HG03520 (cell line): ENCODE measurements at regions not wholly inside any gene's neighbourhood (a gene's known extent, or its start where the extent isn't known, plus 50 kb on each side); places are given as distances from the start of the nearest gene placed in this dataset.

Experiments
- ATAC-seq: cut with Tn5 transposase; IDR thresholded peaks from one replicate; pipeline ENCODE4 v1.9.1; 2021; ENCODE audit warnings: mild to moderate bottlenecking, moderate library complexity; ENCODE audit not compliant: unreplicated experiment

DNA sequence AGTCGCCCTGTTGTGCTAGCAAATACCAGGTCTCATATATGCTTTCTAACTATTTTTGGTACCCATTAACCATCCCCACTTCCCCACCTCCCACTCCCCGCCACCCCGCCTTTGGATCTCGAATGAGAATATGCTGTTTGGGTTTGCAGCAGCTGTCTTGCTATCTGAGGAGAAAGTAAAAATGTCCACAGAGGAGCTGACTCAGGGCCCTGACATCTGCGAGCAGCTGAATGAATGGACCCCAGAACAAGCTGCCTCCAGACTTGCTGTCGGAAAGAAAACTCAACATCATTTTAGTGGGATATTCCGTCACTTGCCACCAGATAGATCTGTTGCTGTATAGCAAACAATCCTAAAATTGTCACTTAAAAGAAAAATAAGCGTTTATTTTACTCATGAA, 103.7 kb downstream of the LINC00237 start:
- ATAC-seq = no peak

GRCh38 chr20:20993372-20993771, 112.8 kb downstream of the LINC00237 start:
- ATAC-seq = no peak

DNA sequence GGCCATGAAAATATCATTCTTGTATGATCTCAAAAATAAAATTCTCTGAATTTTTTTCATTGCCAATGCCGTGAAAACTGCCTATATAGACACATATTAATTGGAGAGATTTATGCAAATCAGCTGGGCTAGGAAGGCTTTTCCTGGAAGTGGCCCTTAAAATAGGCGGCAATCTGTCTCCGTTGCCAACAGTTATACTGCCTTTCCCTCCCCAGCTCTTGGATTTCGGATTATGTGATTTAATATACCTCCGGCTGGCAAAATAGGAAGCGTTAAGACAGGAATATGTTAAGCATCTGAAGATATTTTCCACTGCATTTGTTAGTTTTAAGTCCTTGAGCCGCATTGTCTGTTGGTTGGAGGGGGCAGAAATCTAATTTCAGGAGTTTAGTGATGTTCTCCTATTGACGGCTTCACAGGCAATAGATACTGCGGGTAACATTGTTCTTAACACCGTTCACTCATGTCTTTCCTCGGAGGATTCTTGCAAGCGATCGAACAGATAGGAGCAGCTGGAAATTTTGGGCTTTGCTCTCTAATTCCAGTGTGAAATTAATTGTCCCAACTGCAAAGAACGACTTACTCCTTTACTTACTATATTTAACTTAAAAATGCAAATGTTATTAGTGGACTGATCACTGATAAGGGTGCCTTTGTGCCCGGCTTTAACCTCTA, 113.3 kb downstream of the LINC00237 start:
- ATAC-seq = no peak

GRCh38 chr20:20992277-20992676, 113.9 kb downstream of the LINC00237 start:
- ATAC-seq = no peak

GRCh38 chr20:20989081-20989480, 117.1 kb downstream of the LINC00237 start:
- no peak for ATAC-seq

GRCh38 chr20:20979934-20980333, 126.2 kb downstream of the LINC00237 start:
- no peak for ATAC-seq

GRCh38 chr20:20977786-20978185, 128.4 kb downstream of the LINC00237 start:
- no peak for ATAC-seq

DNA sequence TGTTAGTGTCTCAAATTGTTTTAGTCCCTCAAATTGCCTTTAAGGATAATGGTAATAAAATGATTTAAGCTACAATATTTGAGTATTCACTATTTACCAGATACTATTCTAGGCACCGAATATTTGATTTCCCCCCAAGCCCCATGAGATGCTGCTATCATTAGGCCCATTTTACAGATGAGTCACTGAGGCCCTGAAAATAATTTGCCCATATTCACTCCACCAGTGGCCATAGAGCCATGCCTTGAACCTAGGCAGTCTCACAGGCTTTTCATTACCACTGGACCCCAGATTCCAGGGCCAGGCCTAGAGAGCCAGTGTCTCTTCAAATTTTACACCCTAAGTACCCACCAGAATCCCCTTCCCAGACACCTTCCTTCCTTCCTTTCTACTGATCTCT, 133.7 kb downstream of the LINC00237 start:
- ATAC-seq = no peak

GRCh38 chr20:20971810-20972209, 134.3 kb downstream of the LINC00237 start:
- no peak for ATAC-seq

DNA sequence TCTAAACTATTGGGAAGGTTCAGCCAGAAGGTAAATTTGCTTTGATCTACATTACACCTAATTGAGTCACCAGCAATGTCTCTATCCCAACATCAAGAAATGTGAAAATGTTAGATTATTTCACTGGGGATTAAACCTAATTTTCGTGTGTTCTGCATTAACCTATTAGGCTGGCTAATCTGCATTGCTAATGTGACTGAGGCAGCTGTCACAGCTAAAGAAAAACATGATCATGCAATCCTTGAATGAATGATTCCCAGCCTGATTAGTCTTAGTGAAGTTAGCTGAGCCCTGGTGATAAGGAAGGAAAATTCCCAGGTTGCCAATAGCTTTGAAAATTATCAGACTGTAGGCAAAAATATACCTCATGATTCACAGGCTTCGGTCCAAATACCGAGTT, 135.3 kb downstream of the LINC00237 start:
- ATAC-seq = no peak

DNA sequence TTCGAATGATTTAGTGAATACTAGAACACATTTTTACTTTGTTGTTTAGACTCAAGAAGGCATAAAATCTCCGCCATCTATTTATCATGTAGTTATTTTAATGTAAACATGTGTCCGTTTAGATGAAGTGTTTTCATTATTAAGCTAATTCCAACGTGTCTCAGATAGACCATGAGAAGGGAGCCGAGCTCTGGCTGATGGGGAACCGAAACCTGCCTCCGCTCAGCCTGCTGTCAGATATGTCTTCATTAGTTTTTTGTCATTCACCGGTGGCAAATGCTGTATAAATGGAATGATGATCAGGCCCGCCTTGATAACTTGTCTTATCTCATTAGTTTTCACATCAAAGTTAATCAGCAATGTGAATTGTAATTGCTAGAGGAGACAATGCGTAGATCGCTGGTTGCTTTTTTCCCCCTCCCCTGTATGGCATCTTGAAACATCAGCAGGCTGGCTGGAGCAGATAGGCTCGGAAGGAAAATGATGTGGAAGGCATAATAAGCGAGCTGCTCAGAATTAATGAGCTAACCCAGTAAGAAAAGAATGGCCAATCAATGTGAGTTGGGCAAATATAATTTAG, 136.4 kb downstream of the LINC00237 start:
- no peak for ATAC-seq

GRCh38 chr20:20967564-20968184, 138.5 kb downstream of the LINC00237 start:
- no peak for ATAC-seq

DNA sequence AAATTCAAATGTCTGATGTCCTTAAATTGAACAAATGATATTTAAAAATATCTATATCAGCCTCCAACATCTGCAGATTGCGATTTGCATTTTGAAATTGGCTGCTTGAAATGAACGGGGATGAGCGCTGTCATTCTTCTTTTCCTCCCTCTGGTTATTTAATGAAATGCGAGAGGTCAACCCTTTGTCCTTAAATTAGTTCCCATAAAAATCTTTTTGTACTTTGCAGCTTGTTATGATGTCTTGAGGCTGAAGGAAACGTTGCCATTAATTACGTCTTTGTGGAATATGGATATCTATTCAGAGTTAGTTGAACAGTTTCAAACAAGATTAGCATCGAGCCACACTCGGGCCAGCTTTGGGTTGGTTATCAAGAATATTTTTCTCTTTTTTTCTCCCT, 140.0 kb downstream of the LINC00237 start:
- no peak for ATAC-seq

GRCh38 chr20:20959031-20959755, 147.0 kb downstream of the LINC00237 start:
- no peak for ATAC-seq

DNA sequence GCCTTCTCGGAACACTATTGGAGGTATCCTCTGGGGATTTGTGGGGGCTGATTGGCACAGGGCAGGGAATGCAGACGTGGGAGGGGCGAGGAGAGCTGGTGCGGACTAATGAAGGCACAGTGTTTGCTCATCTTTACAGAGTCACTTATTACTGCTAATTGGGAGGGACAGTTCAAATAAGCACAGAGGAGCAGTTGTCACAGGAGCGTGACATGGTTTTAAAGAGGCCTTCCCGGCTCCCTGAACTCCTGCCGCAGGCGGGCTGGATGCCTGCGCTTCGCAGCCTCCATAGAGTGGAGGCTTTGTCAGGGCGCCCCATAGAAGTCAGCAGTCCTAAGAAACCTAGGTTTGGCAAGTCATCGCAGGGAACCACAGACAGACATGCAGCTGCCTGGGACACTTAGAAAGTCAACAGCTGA, 149.6 kb downstream of the LINC00237 start:
- ATAC-seq = no peak

GRCh38 chr20:20955892-20956291, 150.3 kb downstream of the LINC00237 start:
- no peak for ATAC-seq

DNA sequence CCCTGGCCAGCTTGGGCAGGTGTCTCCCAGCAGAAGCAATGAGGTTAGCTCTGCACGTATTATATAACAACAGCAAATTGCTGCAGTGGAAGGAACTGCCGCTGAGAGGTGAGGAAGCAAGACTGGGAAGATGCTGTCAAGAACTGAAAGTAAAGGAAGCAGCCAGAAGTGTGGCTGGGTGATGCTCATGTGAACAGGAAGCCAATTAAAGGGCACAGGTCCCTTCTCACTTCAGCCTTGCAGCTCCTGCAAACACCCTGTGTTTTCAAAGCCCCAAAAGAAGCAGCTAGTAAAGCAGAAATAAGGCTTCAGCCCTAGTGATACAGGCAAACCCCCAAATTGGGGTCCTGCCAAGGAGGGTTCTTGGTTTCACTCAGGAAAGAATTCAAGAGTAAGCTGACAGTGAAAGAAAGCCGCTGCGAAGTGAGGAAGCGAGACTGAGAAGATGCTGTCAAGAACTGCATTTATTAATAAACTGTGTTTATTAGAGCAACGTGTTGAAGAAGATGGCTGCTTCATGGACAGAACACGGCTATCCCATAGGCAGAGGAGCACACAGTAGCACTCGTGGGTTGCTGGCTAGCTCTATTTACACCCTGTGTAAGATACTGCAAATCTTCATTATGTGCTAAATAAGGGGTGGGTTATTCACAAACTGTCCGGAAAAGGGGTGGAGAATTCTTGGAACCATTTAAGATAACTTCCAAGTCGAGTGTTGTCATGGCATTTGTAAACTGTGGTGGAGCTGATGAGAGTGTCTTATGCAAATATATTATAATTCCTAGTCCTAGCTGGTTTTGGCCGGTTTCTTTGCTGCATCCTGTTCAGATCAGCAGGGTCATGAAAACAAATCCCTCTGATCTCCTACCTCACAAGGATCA, 152.2 kb downstream of the LINC00237 start:
- ATAC-seq = no peak

GRCh38 chr20:20950620-20951019, 155.5 kb downstream of the LINC00237 start:
- ATAC-seq = no peak

- no peak for ATAC-seq
These were observed 159.9 kb downstream of the LINC00237 start for GRCh38 chr20:20946122-20946759.

- no peak for ATAC-seq
These were observed 164.7 kb downstream of the LINC00237 start for GRCh38 chr20:20941468-20941889.
